ENCODE measurements at regions not wholly inside any gene's neighbourhood (a gene's known extent, or its start where the extent isn't known, plus 50 kb on each side); places are given as distances from the start of the nearest gene placed in this dataset.
A peak's percentile ranks its signal among the peaks of the same experiment; 100 is the strongest.
"Not testable (repeated sequence)": the region's sequence is repeated elsewhere in the genome, so short reads cannot be mapped to it uniquely, and the experiment has no call there.

DNA sequence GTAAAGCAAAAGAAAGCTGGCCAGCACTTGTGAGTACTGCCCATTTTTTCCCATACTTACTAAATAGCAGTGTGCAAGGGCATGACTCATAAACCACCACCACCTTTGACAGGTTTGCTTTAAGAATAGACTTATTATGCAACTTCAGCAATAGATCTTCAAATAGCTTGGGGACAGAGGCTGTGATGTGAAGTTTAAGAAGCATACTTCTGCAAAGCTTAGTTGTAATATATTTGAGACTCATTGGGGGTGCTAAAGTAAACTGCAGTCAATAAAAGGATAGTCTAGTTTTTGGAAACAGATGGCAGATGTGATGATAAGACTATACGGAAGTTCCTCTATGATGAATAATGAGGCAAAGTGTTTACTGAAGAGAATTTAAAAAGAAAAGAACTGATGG lies 210.0 kb downstream of the PLA2G4A start:
- intact Hi-C loops (cut with DNase I): no loop called here

DNA sequence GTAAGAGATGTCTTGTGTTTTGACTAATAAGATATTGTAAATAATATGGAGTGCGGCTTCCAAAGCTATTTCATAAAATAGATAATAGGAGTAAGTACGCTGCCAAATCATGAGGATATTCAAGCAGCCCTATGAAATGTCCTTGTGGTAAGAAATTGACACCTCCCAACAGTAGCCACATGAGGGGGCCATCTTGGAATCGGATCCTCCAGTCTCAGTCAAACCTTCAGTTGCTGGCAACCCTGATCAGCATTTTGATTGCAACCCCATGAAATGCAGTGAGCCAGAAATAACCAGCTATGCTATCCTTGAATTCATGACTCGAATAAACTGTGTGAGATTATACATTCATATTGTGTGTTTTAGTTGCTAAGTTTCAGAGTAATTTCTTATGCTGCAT lies 212.4 kb downstream of the PLA2G4A start:
- intact Hi-C loops (cut with DNase I): no loop called here

More for the DNA sequence above, 210.0 kb downstream of the PLA2G4A start:
- DNase-seq: no peak

DNA sequence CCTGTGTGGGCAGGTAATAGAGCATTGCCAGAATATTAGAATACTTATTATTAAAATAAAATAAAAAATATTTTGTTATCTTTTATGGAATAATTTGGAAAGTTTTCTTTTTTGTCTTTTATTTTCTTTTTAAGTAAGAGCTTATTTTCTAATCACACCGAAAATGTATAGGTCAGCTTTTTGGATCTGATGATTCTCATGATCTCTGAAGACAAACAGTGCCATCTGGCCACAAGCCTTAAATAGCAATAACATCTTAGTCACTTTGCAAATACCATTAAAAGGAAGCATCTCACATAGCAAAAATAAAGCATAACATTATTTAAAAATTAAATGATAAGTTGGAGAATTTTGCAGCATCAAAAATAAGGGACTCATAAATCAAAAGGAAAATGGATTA lies 213.8 kb downstream of the PLA2G4A start:
- intact Hi-C loops (cut with DNase I): no loop called here
- DNase-seq: no peak

More for the DNA sequence above, 212.4 kb downstream of the PLA2G4A start:
- no peak for DNase-seq

DNA sequence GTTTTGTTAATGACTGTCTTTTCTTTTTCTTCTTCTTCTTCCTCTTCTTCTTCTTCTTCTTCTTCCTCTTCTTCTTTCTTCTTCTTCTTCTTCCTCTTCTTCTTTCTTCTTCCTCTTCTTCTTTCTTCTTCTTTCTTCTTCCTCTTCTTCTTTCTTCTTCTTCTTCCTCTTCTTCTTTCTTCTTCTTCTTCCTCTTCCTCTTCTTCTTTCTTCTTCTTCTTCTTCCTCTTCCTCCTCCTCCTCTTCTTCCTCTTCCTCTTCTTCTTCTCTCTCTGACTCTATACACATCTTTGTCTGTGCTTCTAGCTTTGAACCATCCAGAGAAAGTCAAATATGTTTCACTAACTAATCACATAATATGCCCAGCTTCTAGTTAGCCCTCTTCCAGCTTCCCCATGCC lies 214.7 kb downstream of the PLA2G4A start:
- intact Hi-C loops (cut with DNase I); DNase-seq: not testable (repeated sequence)

DNA sequence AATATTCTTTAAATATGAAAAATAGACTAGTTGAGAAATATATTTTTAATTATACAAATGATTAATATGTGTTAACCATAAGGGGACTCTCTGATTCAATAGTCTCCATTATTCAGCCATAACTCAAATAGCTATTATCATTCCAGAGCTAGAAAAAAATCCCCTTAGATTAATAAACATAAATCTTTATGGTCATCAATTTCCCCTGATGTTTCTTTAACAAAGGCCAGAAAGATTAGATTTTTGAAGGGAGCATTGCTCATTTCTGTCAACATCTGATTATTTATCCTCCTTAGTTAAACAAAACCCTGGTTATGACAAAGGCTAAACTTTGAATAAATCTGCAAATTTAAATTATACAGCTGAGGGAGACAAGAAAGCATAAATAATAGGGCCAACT lies 215.7 kb downstream of the PLA2G4A start:
- DNase-seq: no peak
- intact Hi-C loops (cut with DNase I): no loop called here

DNA sequence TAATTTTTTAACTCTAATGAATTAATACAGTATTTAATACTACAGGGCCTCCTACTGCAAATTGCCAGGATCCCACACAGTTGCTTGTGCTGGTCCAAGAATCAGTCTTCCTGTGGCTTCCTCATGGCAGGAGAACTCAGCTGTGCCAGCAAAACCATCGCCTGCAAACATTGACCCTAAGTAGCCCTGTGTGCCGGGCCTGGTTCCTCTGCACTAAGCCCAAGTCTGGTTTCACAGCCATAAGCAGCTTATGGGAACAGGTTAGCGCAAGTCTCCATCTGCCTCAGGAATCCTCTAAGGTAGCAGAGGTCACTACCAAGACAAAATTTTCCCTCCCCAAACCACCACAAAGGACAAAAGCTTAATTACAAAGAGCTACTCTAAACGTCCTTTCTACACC lies 216.6 kb downstream of the PLA2G4A start:
- intact Hi-C loops (cut with DNase I): no loop called here
- DNase-seq: peak in 1 of 10 donors; percentile 49

DNA sequence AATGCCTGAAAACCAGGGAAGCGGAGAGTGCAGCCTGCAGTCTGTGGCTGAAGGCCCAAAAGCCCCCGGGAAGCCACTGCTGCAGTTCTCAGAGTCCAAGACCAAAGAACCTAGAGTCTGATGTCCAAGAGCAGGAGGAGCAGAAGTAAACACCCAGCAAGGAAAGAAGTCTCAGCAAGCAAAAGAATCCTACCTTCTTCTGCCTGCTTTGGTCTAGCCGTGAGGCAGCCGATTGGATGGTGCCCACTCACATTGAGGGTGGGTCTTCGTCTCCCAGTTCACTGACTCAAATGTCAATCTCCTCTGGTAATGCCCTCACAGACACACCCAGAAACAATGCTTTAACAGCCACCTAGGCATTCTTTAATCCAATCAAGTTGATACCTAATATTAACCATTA lies 217.5 kb downstream of the PLA2G4A start:
- intact Hi-C loops (cut with DNase I): no loop called here
- peak in 1 of 10 donors; percentile 39 for DNase-seq

DNA sequence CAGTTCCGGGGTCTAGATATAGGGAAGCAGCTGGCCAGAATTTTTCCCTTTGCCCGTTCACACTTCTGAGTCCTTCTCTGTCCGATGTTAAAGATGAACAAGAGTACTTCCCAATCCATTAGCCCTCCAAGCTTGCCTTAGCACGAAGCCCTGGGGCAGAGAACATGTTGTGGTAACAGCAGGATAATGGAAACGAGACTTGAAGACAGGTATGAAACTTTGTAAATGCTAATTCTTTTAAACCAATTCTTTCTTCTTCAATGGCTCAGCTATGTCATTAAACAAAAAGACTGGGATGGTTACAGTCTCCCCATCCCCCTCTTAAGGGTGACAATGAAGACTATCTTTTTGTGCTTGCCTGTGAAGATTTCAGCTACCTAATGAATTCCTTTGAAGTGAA lies 218.5 kb downstream of the PLA2G4A start:
- DNase-seq: no peak
- intact Hi-C loops (cut with DNase I): no loop called here

DNA sequence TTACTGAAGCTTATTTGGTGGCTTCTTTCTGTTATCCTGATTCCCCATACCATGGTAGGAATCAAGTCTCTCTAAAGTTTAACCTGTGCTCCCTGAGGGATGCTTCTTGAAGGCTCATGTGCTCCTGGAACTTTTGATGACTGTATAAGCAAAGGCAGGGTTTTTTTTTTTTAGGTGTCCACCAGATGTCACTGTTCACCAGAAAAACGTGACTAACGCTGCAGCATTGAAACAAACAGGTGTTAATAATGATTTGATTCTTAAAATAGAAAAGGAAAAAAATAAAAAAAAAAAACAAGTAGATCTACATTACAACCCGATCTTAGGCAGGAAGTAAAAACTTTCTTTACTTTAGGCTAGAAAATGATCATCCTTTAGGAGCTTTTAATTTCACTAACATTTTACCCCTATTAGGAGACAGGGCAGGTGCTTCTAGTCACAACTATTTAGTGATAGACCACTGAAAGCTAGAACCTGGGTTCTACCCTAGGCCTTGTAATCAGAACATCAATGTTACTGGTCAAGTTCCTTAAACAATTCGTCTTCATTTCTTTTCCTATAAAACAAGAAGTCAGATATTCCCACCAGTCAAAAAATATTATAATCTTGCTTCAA lies 223.0 kb downstream of the PLA2G4A start:
- intact Hi-C loops (cut with DNase I): no loop called here
- DNase-seq: no peak

DNA sequence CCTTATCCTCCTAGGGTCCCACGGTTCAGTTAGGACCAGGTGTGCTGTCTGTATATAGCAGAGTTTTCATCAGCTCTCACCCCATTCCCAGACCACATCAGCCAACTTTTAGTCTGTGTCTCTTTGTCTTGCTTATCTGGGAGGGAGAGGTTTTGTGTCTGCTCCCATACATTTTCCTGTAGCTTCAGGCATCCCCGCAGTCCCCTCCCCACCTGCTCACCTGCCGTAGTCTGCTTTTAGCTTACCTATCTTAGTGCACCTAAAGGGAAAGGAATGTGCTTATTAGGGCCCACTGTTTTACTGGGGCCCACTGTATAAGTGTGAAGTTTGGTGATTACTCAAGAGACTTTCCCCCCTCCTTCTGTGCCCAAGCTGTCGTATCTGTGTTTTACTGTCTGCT lies 225.1 kb downstream of the PLA2G4A start:
- DNase-seq: no peak

DNA sequence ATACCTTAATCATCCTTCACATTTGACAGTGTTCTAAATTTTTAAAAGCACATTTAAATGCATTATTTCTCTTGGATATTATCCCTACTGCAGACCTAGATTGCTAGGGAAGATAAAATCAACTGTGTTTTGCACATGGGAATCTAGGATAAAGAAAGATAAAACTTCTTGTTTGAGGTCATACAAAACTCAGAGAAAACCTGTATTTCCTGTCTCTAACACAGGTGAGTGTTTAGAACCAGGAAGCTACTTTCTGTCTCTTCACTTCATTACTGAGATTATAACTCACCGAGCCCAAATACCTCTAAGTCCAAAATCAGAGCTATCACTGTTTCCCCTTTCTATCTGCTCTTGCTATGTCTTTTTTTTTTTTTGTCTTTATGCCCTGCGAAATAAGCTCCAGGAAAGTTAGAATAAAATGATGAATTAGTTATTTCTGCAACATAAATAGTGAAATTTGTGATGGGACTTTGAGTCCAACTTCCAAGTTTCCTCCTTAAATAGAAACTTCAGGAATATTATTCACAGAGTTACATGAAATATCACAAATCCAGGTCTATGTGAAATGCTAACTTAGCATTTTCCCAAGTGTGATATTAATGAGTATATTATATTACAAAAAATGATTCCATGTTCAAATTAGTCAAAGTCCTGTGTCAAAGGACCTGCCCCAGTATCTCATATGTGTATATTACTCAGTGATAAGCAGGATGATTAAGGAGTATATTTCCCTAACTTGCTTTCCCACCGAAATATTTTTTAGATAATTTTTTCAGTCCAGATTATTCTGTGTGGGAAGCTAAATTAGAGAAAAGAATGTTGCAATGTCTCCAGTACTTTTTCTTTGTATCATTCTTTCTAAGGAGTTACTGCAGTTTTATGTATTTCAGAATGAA lies 226.4 kb downstream of the PLA2G4A start:
- DNase-seq: no peak
- intact Hi-C loops (cut with DNase I): no loop called here

More for the DNA sequence above, 225.1 kb downstream of the PLA2G4A start:
- intact Hi-C loops (cut with DNase I): no loop called here

DNA sequence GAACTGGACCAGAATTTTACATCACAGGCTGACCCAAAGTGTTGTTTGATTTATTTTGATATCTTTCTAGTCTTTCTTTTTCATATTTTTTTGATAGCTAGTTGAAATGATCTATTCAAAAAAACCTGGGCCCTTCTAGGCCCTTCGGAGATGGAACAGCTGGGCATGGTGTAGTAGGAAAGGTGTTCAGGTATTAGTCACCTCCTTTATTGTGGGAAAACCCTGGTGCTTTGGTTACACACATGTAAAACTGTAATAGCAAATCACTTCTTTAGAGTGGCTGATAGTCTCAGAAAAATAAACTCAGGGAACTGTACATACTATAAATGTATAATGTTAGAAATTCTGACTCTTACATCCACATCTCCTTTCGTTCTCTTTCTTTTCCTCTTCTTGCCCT lies 234.5 kb downstream of the PLA2G4A start:
- intact Hi-C loops (cut with DNase I): no loop called here
- no peak for DNase-seq

DNA sequence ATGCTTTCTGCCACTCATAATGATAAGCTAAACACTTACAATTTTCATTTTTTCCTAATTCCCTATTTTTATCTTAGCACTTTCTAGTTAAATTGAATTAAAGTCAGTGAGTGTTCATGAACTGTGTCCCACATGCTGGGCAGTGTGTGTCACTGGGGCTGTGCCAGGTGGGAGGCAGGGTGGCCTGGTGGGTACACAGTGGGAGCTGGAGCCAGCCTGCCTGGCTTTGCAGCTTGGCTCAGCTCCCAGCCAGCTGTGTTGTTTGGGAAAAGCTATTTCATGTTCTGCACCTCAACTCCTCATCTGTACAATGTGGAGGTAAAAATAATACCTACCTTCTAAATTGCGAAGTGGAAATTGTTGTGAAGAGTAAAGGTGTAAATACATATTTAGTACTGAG lies 238.4 kb downstream of the PLA2G4A start:
- DNase-seq: peak in 3 of 10 donors; percentile 9 to 67 (median 64)
- intact Hi-C loops (cut with DNase I): no loop called here

DNA sequence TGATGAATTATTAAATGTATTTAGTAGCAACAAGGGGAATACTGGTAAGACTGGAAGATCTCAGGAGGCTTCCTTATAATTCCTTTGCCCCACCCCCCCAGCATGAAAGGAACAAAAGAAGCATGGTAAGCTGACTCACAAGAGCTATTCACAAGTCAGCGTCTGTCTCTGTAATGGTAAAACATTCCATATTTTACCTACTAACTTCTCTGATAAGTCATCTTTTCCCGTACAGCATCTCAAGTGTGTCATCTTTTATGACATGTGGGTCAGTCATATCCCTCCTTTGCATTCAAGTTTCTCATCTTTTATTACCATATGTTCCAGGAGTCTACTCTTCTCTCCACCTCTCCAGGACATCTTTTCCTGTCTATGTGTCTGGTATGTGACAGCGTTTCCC lies 241.3 kb downstream of the PLA2G4A start:
- DNase-seq: no peak

DNA sequence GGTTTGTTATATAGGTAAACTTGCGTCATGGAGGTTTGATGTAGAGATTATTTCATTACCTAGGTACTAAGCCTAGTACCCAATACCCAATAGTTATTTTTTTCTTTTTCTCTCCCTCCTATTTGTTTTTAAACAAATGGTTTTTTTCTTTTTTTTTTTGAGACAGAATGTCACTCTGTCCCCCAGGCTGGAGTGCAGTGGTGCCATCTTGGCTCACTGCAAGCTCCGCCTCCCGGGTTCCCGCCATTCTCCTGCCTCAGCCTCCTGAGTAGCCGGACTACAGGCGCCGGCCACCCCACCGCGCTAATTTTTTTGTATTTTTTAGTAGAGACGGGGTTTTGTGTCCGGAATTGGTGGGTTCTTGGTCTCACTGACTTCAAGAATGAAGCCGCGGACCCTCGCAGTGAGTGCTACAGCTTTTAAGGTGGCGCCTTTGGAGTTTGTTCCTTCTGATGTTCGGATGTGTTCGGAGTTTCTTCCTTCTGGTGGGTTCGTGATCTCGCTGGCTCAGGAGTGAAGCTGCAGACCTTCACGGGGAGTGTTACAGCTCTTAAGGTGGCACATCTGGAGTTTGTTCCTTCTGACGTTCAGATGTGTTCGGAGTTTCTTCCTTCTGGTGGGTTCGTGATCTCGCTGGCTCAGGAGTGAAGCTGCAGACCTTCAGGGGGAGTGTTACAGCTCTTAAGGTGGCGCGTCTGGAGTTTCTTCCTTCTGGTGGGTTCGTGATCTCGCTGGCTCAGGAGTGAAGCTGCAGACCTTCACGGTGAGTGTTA lies 243.7 kb downstream of the PLA2G4A start:
- DNase-seq; intact Hi-C loops (cut with DNase I): not testable (repeated sequence)

More for the DNA sequence above, 241.3 kb downstream of the PLA2G4A start:
- intact Hi-C loops (cut with DNase I): no loop called here

DNA sequence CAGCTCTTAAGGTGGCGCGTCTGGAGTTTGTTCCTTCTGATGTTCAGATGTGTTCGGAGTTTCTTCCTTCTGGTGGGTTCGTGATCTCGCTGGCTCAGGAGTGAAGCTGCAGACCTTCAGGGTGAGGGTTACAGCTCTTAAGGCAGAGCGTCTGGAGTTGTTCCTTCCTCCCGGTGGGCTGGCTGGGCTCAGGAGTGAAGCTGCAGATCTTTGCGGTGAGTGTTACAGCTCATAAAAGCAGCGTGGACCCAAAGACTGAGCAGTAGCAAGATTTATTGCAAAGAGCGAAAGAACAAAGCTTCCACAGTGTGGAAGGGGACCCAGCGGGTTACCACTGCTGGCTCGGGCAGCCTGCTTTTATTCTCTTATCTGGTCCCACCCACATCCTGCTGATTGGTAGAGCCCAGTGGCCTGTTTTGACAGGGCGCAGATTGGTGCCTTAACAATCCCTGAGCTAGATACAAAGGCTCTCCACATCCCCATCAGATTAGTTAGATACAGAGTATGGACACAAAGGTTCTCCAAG lies 244.3 kb downstream of the PLA2G4A start:
- intact Hi-C loops (cut with DNase I); DNase-seq: not testable (repeated sequence)

DNA sequence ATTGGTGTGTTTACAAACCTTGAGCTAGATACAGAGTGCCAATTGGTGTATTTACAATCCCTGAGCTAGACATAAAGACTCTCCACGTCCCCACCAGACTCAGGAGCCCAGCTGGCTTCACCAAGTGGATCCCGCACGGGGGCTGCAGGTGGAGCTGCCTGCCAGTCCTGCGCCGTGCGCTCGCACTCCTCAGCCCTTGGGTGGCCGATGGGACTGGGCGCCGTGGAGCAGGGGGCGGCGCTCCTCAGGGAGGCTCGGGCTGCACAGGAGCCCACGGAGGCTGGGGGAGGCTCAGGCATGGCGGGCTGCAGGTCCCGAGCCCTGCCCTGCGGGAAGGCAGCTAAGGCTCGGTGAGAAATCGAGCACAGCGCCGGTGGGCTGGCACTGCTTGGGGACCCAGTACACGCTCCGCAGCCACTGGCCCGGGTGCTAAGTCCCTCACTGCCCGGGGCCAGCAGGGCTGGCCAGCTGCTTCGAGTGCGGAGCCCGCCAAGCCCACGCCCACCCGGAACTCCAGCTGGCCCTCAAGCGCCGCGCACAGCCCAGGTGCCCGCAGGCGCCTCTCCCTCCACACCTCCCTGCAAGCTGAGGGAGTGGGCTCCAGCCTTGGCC lies 245.0 kb downstream of the PLA2G4A start:
- intact Hi-C loops (cut with DNase I): not testable (repeated sequence)
- DNase-seq: peak in 3 of 10 donors; percentile 49 to 78 (median 75)

DNA sequence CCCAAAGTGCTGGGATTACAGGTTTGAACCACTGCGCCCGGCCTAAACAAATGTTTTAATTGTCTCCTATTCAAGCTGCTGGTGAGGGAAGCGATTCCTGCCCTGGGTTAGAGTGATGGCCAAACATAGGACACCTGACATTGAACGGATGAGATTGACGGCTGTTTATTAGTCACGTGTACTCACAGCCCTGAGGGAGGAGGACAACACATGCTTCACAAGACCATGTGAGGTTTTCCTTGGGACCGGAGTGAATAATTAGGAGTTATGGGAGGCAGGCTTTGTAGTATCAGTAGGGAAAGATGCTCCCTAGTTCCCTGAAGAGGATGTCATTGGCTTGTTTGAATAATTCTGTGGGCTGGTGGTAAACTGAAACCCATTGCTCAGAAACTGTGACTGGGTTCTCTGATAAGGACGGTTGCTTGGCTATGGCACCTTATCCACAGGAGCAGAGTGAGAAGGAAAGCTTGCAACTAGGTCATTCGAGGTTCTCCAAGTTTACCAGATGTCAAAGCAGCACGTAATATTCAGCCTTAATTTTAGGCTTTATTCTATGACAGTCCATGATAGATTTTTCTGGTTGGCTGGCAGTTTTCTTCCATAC lies 245.8 kb downstream of the PLA2G4A start:
- intact Hi-C loops (cut with DNase I): no loop called here
- no peak for DNase-seq

DNA sequence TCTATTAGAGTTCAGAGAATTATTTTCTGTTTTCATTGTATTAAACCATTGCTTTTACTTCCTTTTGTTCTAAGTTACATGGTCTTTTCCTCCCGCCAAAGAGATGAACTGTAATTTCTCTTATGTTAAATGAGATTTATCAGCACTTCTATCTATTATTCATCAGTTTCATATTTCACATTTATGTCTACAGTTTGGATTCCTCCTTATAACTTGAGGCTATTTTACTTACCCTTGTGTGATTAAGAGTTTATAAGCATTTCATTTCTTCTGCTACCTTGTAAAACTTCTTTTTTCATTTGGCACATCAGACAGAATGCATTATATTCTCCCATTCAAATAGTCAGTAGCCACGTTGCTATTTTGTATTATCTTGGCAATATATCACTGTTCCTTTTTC lies 248.2 kb downstream of the PLA2G4A start:
- DNase-seq: no peak
- intact Hi-C loops (cut with DNase I): no loop called here

DNA sequence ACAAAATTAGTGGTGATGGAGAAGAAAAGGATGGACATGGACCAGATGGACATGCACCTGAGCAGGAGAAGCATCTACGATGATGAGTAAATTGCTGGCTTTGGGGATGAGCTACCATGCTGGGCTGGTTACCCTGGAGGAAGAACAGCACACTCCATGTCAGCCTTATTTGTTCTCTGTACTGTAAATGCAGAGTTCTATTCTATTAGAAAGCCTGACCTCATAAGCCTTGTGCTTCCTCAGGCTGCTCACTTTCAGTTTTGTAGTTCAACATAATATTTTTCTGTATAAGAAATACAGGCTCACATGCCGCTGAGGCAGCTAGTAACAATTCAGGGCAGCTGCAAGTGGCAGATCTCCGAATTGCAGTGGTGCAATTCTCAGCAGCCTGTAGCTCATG lies 249.6 kb downstream of the PLA2G4A start:
- intact Hi-C loops (cut with DNase I): no loop called here
- no peak for DNase-seq
